Endothelial cell of umbilical vein (primary cell): ENCODE measurements at regions not wholly inside any gene's neighbourhood (a gene's known extent, or its start where the extent isn't known, plus 50 kb on each side); places are given as distances from the start of the nearest gene placed in this dataset.
"Not testable (repeated sequence)": the region's sequence is repeated elsewhere in the genome, so short reads cannot be mapped to it uniquely, and the experiment has no call there.

Experiments used
- BruUV-seq: library from RNA; stranded (reverse); fragments of 400-500 nt; replicated peaks from 2 replicates; lab custom pipeline; 2021; lab: Mats Ljungman, UMichigan
- CTCF ChIA-PET: fragments of 300-600, 350-600 bp; sonication (Branson Sonifier 250); formaldehyde crosslinking; loops from one replicate; lab custom pipeline; 2021; ENCODE audit warnings: antibody characterized with exemption, inconsistent platforms; lab: Charles Lee
- POLR2A ChIA-PET: fragments of 300-600, 350-600 bp; sonication (Branson Sonifier 250); formaldehyde crosslinking; loops from one replicate; lab custom pipeline; 2021; ENCODE audit warnings: antibody characterized with exemption, inconsistent platforms; lab: Charles Lee
- DNase-seq: peaks from one replicate; pipeline ENCODE4 v3.0.0-alpha.2; 2011; ENCODE audit warnings: low read depth, low spot score
- FAIRE-seq: peaks from 2 replicates; lab custom pipeline; 2011; peaks lifted over from hg19 to GRCh38; lab: Jason Lieb, UNC
- H2AFZ ChIP-seq: 2 replicates; pipeline ENCODE4 v1.6.0; 2012; ENCODE audit warnings: low read depth, low read length, control low read depth, inconsistent platforms
- H3K27ac ChIP-seq: 2 replicates; pipeline ENCODE4 v1.5.1; 2011; ENCODE audit warnings: low read depth, mild to moderate bottlenecking, control low read depth, low read length, moderate library complexity; ENCODE audit not compliant: insufficient read depth
- H3K27me3 ChIP-seq, 2 experiments: 2 replicates each; pipeline versions ENCODE4 v1.6.0 to v1.6.1; 2011; ENCODE audit warnings: low read length in 2 of 2, mixed read lengths in 1 of 2; ENCODE audit not compliant: control insufficient read depth in 2 of 2, insufficient read depth in 2 of 2
- H3K36me3 ChIP-seq, 2 experiments: 2 replicates in 1 of 2; 3 replicates in 1 of 2; pipeline ENCODE4 v1.5.1; 2011; ENCODE audit warnings: low read length in 2 of 2, mild to moderate bottlenecking in 1 of 2, moderate library complexity in 1 of 2; ENCODE audit not compliant: control insufficient read depth in 2 of 2, insufficient read depth in 2 of 2; ENCODE audit errors: extremely low read depth in 1 of 2
- H3K4me1 ChIP-seq: 3 replicates; pipeline ENCODE4 v1.5.1; 2011; ENCODE audit warnings: mild to moderate bottlenecking, low read length; ENCODE audit not compliant: control insufficient read depth, insufficient read depth; ENCODE audit errors: extremely low read depth
- H3K4me2 ChIP-seq: 2 replicates; pipeline ENCODE4 v1.6.1; 2011; ENCODE audit warnings: low read length, control low read depth, mixed read lengths; ENCODE audit not compliant: insufficient read depth
- H3K4me3 ChIP-seq, 3 experiments: fragments of 200-600 bp in 1 of 3; sonication (generic), shearing (Covaris generic) in 1 of 3; replicated peaks in 1 of 3; 2 replicates each; pipeline ENCODE4 v1.5.1; 2011 to 2016; ENCODE audit warnings: control low read depth in 3 of 3, low read length in 3 of 3, mild to moderate bottlenecking in 2 of 3, inconsistent platforms in 1 of 3, low read depth in 1 of 3, moderate library complexity in 1 of 3; ENCODE audit not compliant: insufficient read depth in 1 of 3
- H3K79me2 ChIP-seq: 2 replicates; pipeline ENCODE4 v1.6.0; 2012; ENCODE audit warnings: low read length, inconsistent platforms; ENCODE audit not compliant: control insufficient read depth, insufficient read depth
- H3K9ac ChIP-seq: replicated peaks from 2 replicates; pipeline ENCODE3; 2011; ENCODE audit warnings: low read length, control low read depth; ENCODE audit not compliant: insufficient read depth; ENCODE audit errors: extremely low read depth
- H3K9me1 ChIP-seq: replicated peaks from 3 replicates; pipeline ENCODE4 v1.6.0; 2011; ENCODE audit warnings: mild to moderate bottlenecking, low read length; ENCODE audit not compliant: control insufficient read depth, insufficient read depth; ENCODE audit errors: extremely low read depth
- H3K9me3 ChIP-seq: replicated peaks from 2 replicates; pipeline ENCODE4 v1.5.1; 2012; ENCODE audit warnings: low read length, inconsistent platforms; ENCODE audit not compliant: control insufficient read depth, insufficient read depth
- H4K20me1 ChIP-seq: replicated peaks from 2 replicates; pipeline ENCODE3; 2011; ENCODE audit warnings: mild to moderate bottlenecking, low read length; ENCODE audit not compliant: control insufficient read depth, insufficient read depth; ENCODE audit errors: extremely low read depth
- EZH2 ChIP-seq: IDR thresholded peaks from 2 replicates; pipeline ENCODE4 v1.6.1; 2012; ENCODE audit warnings: borderline replicate concordance, low read depth, mild to moderate bottlenecking, moderate library complexity, low read length, inconsistent platforms; ENCODE audit not compliant: severe bottlenecking
- FOS ChIP-seq: IDR thresholded peaks from 2 replicates; pipeline ENCODE4 v1.6.1; 2011; ENCODE audit warnings: mild to moderate bottlenecking, low read length, moderate library complexity, borderline replicate concordance; ENCODE audit not compliant: insufficient read depth
- GATA2 ChIP-seq: IDR thresholded peaks from 2 replicates; pipeline ENCODE4 v1.7.0; 2011; ENCODE audit warnings: low read depth, mild to moderate bottlenecking, moderate library complexity, mixed read lengths, low read length; ENCODE audit not compliant: insufficient read length, insufficient read depth
- JUN ChIP-seq: IDR thresholded peaks from 2 replicates; pipeline ENCODE4 v1.6.1; 2011; ENCODE audit warnings: borderline replicate concordance, low read depth; ENCODE audit not compliant: insufficient read length, insufficient read depth
- MYC ChIP-seq: IDR thresholded peaks from one replicate; pipeline ENCODE4 v1.6.1; 2011; ENCODE audit warnings: mild to moderate bottlenecking, low read depth, low read length
- POLR2A ChIP-seq: IDR thresholded peaks from 2 replicates; pipeline ENCODE4 v1.6.1; 2012; ENCODE audit warnings: low read depth, mild to moderate bottlenecking, control low read depth, low read length
- POLR2AphosphoS5 ChIP-seq: IDR thresholded peaks from 2 replicates; pipeline ENCODE4 v1.6.1; 2012; ENCODE audit warnings: low read depth, mild to moderate bottlenecking, control low read depth, low read length, moderate library complexity; ENCODE audit not compliant: insufficient read depth
- dilution Hi-C: fragments of 300-500 bp; cut with MboI; formaldehyde crosslinking; loops from one replicate; pipeline ENCODE4 v1.15.0; 2019; ENCODE audit warnings: low sequenced_read_pairs; ENCODE audit not compliant: extremely low pct_ligation_motif_present
- intact Hi-C: fragments of 100-400 bp; cut with micrococcal nuclease; formaldehyde crosslinking; loops from one replicate; pipeline ENCODE4 v1.10.0; 2022
- TF ChIP-seq, protein P1 (sequence below): IDR thresholded peaks from 2 replicates; pipeline ENCODE4 v1.6.1; 2011; ENCODE audit not compliant: insufficient read depth, insufficient read length
- TF ChIP-seq, protein P2 (sequence below), 2 donors: IDR thresholded peaks; 1 replicate in 1 of 2; 2 replicates in 1 of 2; pipeline ENCODE4 v1.5.1; 2011; ENCODE audit warnings: low read length in 2 of 2, mild to moderate bottlenecking in 2 of 2, moderate library complexity in 2 of 2, control low read depth in 1 of 2, inconsistent platforms in 1 of 2, low read depth in 1 of 2; ENCODE audit not compliant: insufficient read depth in 1 of 2; ENCODE audit errors: extremely low read depth in 1 of 2

DNA sequence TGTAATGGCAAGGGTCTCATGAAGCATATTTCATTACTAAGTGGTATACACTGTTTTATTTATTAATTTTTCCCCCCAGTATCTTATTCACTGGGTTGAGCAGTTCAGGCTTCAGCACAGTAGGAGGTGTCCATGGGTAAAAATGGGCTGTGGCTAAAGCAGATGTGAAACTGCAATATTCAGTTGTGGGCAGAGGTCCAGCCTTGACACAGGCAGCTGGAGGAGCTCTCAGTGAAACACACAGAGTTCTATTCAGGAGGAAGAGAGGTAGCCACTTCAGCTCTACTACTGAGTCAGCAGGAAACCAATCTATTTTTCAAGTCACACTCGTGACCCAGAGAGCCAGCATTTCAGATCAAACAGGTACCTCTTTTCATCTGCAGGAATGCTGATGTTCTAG lies 418.3 kb downstream of the CDH10 start:
- peaks cover 1% of the 10 kb centered on the region for H3K9me3 ChIP-seq
- no peak overlapping the region for H3K27ac ChIP-seq
- no peak overlapping the region for H3K4me3 ChIP-seq
- no peak for FAIRE-seq
- no peak for DNase-seq
- BruUV-seq: no TSS peak
- H4K20me1 ChIP-seq: no peaks in the 10 kb centered on the region
- no peaks in the 10 kb centered on the region for H3K36me3 ChIP-seq
- ChIA-PET CTCF (no interaction called here), POLR2A (no interaction called here)
- dilution Hi-C loops: no loop called here
- no peak overlapping the region for H2AFZ ChIP-seq
- no peaks in the 10 kb centered on the region for H3K4me1 ChIP-seq
- no peaks in the 10 kb centered on the region for H3K27me3 ChIP-seq
- intact Hi-C loops: no loop called here
- TF ChIP-seq EZH2 (no peak), JUN (no peak), POLR2AphosphoS5 (no peak), GATA2 (no peak), FOS (no peak), MYC (no peak), POLR2A (no peak)
- TF ChIP-seq, protein P1, sequence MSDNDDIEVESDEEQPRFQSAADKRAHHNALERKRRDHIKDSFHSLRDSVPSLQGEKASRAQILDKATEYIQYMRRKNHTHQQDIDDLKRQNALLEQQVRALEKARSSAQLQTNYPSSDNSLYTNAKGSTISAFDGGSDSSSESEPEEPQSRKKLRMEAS: no peak
- TF ChIP-seq, protein P2, sequence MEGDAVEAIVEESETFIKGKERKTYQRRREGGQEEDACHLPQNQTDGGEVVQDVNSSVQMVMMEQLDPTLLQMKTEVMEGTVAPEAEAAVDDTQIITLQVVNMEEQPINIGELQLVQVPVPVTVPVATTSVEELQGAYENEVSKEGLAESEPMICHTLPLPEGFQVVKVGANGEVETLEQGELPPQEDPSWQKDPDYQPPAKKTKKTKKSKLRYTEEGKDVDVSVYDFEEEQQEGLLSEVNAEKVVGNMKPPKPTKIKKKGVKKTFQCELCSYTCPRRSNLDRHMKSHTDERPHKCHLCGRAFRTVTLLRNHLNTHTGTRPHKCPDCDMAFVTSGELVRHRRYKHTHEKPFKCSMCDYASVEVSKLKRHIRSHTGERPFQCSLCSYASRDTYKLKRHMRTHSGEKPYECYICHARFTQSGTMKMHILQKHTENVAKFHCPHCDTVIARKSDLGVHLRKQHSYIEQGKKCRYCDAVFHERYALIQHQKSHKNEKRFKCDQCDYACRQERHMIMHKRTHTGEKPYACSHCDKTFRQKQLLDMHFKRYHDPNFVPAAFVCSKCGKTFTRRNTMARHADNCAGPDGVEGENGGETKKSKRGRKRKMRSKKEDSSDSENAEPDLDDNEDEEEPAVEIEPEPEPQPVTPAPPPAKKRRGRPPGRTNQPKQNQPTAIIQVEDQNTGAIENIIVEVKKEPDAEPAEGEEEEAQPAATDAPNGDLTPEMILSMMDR (IDR thresholded peaks at IDR 0.05; ENCODE audit: extremely low read depth in 1 of 2, insufficient read depth in 1 of 2, low read depth in 1 of 2, low read length in 2 of 2): no peak
- no peak overlapping the region for H3K9ac ChIP-seq
- H3K4me2 ChIP-seq: no peak overlapping the region
- no peaks in the 10 kb centered on the region for H3K9me1 ChIP-seq
- H3K79me2 ChIP-seq: no peaks in the 10 kb centered on the region

DNA sequence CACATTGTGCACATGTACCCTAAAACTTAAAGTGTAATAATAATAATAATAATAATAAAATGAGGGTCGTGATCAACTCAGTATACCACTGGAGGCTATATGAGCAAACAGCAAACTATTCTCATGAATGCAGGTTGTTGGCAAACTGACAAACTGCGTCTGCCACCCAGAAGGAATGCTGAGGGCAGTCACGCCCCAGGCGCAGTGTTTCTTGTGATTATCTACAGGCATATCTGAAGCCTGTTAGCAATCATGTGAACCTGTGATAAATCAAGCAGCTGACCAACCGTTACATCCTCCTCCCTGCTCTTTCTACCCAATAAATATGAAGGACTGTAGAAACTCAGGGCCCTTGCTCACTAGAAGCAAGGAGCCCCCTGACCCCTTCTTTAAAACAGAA lies 416.9 kb downstream of the CDH10 start:
- H3K27me3 ChIP-seq, POLR2A ChIA-PET, dilution Hi-C loops, H3K9me1 ChIP-seq, H2AFZ ChIP-seq, H3K4me2 ChIP-seq, FAIRE-seq, H3K9ac ChIP-seq, BruUV-seq, H3K27ac ChIP-seq, intact Hi-C loops, H4K20me1 ChIP-seq, H3K9me3 ChIP-seq, H3K4me1 ChIP-seq, H3K36me3 ChIP-seq, CTCF ChIA-PET, H3K79me2 ChIP-seq, H3K4me3 ChIP-seq, DNase-seq: not testable (repeated sequence)
